Upper lobe of left lung (tissue), 6 donors: ENCODE measurements at regions not wholly inside any gene's neighbourhood (a gene's known extent, or its start where the extent isn't known, plus 50 kb on each side); places are given as distances from the start of the nearest gene placed in this dataset.

Source experiments
- ATAC-seq, 2 donors: fragments of 200-7000 bp; cut with Tn5 transposase; one replicate each; pipeline ENCODE4 v1.9.1; 2022; ENCODE audit warnings: mild to moderate bottlenecking in 2 of 2, moderate library complexity in 2 of 2; ENCODE audit not compliant: low FRiP score in 2 of 2
- DNase-seq, 2 donors: peaks; one replicate each; pipeline ENCODE4 v3.0.0-alpha.2; 2019 to 2020
- H3K27ac ChIP-seq, 4 donors: fragments of 200-600 bp; sonication (generic); one replicate each; pipeline ENCODE4 v1.5.1; 2016 to 2019
- H3K27me3 ChIP-seq, 4 donors: fragments of 200-600 bp; sonication (generic); one replicate each; pipeline ENCODE4 v1.5.1; 2017 to 2019
- H3K36me3 ChIP-seq, 4 donors: fragments of 200-600 bp; sonication (generic); one replicate each; pipeline ENCODE4 v1.5.1; 2016 to 2019
- H3K4me1 ChIP-seq, 4 donors: fragments of 200-600 bp; sonication (generic); one replicate each; pipeline ENCODE4 v1.5.1; 2018 to 2019
- H3K4me3 ChIP-seq, 4 donors: fragments of 200-600 bp; sonication (generic); one replicate each; pipeline ENCODE4 v1.5.1; 2017 to 2019; ENCODE audit warnings: mild to moderate bottlenecking in 2 of 4, moderate library complexity in 1 of 4
- H3K9me3 ChIP-seq, 4 donors: fragments of 200-600 bp; sonication (generic); one replicate each; pipeline ENCODE4 v1.5.1; 2018 to 2019
- EP300 ChIP-seq, 4 donors: sonication (generic); formaldehyde crosslinking; IDR thresholded peaks; one replicate each; pipeline ENCODE4 v1.5.1; 2017; ENCODE audit warnings: antibody characterized with exemption in 4 of 4, control low read depth in 2 of 4
- POLR2A ChIP-seq, 4 donors: fragments of 450-650 bp; IDR thresholded peaks; one replicate each; pipeline ENCODE4 v1.5.1; 2016 to 2017; ENCODE audit warnings: antibody characterized with exemption in 4 of 4, mild to moderate bottlenecking in 2 of 4
- POLR2AphosphoS5 ChIP-seq, 2 donors: sonication (generic); formaldehyde crosslinking; IDR thresholded peaks; one replicate each; pipeline ENCODE4 v1.5.1; 2017; ENCODE audit warnings: antibody characterized with exemption in 2 of 2
- WGBS, 2 donors: methylation state at CpG; one replicate each; pipeline ENCODE4 v1.1.5; 2017 to 2018; 5-methylcytosine and 5-hydroxymethylcytosine counted together
- TF ChIP-seq, protein P1 (sequence below), 6 experiments: fragments of 450-650 bp in 4 of 6; fragments of 200-600 bp in 2 of 6; sonication (generic) in 2 of 6; IDR thresholded peaks; one replicate each; pipeline ENCODE4 v1.5.1; 2016 to 2019; ENCODE audit warnings: antibody characterized with exemption in 6 of 6
- donor health status: DM: no; HTN: no; CAD: no; lungs with moderate emphysema.
- donor health status: DM: no; HTN: yes; CAD: no; lungs with severe emphysema.

DNA sequence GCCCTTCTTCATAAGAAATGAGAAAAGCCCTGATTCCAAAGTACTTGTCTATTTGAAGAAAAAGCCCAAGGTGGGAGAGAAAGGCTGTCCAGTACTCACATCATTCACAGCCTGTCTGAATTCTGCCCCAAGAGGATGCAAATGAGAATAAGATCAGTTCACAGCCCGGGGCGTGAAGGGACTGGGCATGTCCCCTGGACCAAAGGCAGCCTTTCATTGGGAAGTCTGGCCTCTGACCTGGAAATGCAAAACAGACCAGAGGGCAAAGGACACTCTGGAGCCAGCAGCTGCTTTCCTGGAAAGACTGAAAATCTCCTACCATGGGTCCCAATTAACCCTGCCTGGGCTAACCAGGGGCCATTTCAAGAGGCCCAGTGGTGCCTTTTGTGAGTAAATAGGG lies 191.2 kb upstream of the PELI2 start:
- Histone ChIP-seq H3K9me3 (no peaks in the 10 kb centered on the region), H3K36me3 (no peaks in the 10 kb centered on the region), H3K27ac (no peak overlapping the region), H3K4me3 (no peak overlapping the region), H3K4me1 (peaks cover 0 to 3% (median 0%) of the 10 kb centered on the region in 4 donors), H3K27me3 (no peaks in the 10 kb centered on the region)
- no peak for ATAC-seq
- 78 to 83% methylated on average over 2 of the region's 2 CpGs for WGBS, 2 donors
- no peak for TF ChIP-seq POLR2A (IDR thresholded peaks at IDR 0.05)
- no peak for TF ChIP-seq EP300 (IDR thresholded peaks at IDR 0.05)
- no peak for TF ChIP-seq POLR2AphosphoS5 (IDR thresholded peaks at IDR 0.05)
- TF ChIP-seq, protein P1, sequence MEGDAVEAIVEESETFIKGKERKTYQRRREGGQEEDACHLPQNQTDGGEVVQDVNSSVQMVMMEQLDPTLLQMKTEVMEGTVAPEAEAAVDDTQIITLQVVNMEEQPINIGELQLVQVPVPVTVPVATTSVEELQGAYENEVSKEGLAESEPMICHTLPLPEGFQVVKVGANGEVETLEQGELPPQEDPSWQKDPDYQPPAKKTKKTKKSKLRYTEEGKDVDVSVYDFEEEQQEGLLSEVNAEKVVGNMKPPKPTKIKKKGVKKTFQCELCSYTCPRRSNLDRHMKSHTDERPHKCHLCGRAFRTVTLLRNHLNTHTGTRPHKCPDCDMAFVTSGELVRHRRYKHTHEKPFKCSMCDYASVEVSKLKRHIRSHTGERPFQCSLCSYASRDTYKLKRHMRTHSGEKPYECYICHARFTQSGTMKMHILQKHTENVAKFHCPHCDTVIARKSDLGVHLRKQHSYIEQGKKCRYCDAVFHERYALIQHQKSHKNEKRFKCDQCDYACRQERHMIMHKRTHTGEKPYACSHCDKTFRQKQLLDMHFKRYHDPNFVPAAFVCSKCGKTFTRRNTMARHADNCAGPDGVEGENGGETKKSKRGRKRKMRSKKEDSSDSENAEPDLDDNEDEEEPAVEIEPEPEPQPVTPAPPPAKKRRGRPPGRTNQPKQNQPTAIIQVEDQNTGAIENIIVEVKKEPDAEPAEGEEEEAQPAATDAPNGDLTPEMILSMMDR (IDR thresholded peaks at IDR 0.05), result no peak
- no peak for DNase-seq

DNA sequence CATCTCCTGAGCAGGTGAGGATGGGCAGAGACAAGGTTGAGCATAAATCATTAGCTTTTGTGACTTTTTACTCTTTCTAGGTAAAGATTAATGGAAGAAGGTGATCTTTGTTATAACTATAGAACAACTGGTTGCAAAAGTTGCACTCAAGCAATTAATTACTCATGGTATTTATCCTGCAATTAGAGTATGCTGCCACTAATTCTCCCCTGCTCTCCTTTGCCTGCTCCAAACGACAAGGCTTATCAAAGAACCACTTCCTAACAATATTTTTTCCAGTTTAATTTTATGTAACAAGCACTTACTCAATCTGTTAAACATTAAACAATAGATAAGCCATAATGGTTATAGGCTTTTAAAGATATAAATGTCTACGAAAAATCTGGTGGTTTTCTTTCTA lies 189.9 kb upstream of the PELI2 start:
- WGBS, 2 donors, result 40% methylated on average over 2 of the region's 2 CpGs
- TF ChIP-seq EP300 (IDR thresholded peaks at IDR 0.05) (no peak), POLR2AphosphoS5 (IDR thresholded peaks at IDR 0.05) (no peak), POLR2A (IDR thresholded peaks at IDR 0.05) (no peak)
- TF ChIP-seq, protein P1 (IDR thresholded peaks at IDR 0.05), result no peak
- no peak for ATAC-seq
- H3K9me3 ChIP-seq, result no peaks in the 10 kb centered on the region
- no peaks in the 10 kb centered on the region for H3K36me3 ChIP-seq
- H3K27ac ChIP-seq, result no peak overlapping the region
- no peak overlapping the region for H3K4me3 ChIP-seq
- peaks cover 0 to 3% (median 0%) of the 10 kb centered on the region in 4 donors for H3K4me1 ChIP-seq
- H3K27me3 ChIP-seq, result no peaks in the 10 kb centered on the region
- no peak for DNase-seq

DNA sequence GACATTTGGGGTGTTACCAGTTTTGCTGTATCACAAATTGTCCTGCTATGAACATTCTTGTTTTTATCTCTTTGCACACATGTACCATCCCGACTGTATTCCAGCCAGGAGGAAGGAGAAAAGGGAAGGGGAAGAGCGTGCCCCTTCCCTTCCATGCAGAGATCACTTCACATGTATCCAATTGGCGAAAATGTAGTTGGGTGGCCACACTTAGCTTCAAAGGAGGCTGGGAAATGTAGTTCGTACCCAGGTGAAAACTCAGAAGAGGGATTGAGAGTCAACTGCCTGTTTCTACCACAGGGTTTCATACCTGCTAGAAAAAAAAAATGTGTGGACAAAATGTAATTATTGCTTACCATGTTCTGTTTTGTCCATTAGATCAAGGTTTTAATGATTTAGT lies 189.1 kb upstream of the PELI2 start:
- no peak for ATAC-seq
- no peaks in the 10 kb centered on the region for H3K36me3 ChIP-seq
- peaks cover 0 to 3% (median 0%) of the 10 kb centered on the region in 4 donors for H3K4me1 ChIP-seq
- H3K4me3 ChIP-seq, result no peak overlapping the region
- peaks cover 0 to 5% (median 4%) of the 10 kb centered on the region in 4 donors for H3K9me3 ChIP-seq
- no peak for TF ChIP-seq POLR2A (IDR thresholded peaks at IDR 0.05)
- 70 to 72% methylated on average over 4 of the region's 4 CpGs for WGBS, 2 donors
- no peak overlapping the region for H3K27ac ChIP-seq
- no peak for DNase-seq
- H3K27me3 ChIP-seq, result no peaks in the 10 kb centered on the region

DNA sequence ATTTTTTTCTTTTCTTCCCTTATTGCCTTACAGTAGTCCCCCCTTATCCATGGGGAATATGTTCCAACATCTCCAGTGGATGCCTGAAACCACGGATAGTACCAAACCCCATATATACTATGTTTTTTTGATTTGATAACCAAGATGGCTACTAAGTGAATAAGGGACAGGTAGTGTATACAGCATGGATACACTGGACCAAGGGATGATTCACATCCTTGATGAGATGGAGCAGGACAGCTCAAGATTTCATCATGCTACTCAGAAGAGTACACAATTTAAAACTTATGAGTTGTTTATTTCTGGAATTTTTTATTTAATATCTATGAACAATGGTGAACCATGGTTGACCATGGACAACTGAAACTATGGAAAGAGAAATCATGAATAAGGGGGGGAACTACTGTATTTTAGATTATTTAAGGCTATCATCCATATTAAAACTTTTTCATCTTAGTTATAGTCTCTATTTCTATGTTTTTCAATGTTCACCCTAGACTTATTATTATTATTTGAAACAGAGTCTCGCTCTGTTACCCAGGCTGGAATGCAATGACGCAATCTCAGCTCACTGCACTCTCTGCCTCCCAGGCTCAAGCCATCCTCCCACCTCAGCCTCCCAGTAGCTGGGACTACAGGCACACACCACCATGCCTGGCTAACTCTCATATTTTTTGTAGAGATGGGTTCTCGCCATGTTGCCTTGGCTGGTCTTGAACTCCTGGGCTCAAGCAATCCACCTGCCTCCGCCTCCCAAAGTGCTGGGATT lies 188.0 kb upstream of the PELI2 start:
- ATAC-seq (no peak), DNase-seq (no peak)
- WGBS, 2 donors, result 90 to 97% methylated on average over 5 of the region's 5 CpGs
- Histone ChIP-seq H3K4me1 (peaks cover 0 to 3% (median 0%) of the 10 kb centered on the region in 4 donors), H3K4me3 (no peak overlapping the region), H3K9me3 (peaks cover 0 to 7% (median 4%) of the 10 kb centered on the region in 4 donors), H3K27me3 (no peaks in the 10 kb centered on the region), H3K27ac (no peak overlapping the region), H3K36me3 (no peaks in the 10 kb centered on the region)
- TF ChIP-seq EP300 (IDR thresholded peaks at IDR 0.05) (no peak), POLR2AphosphoS5 (IDR thresholded peaks at IDR 0.05) (no peak), POLR2A (IDR thresholded peaks at IDR 0.05) (no peak)
- TF ChIP-seq, protein P1 (IDR thresholded peaks at IDR 0.05), result no peak

DNA sequence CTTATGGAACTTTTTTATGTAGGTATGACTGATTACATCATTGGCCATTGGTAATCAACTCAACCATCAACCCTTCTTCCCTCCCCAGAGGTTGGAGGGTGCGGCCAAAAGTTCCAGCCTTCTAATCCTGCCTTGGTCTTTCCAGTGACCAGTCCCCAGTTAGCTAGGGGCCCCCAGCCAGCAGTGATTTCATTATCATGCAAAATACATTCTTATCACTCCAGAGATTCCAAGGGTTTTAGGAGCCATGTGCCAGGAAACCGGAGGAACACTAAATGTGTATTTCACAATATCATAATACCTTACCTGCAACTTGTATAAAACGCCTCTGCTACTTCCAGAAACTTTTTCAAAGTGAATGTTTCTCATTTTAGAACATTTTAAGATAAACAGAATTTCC lies 181.5 kb upstream of the PELI2 start:
- ATAC-seq (no peak), DNase-seq (no peak)
- Histone ChIP-seq H3K27ac (no peak overlapping the region), H3K36me3 (no peaks in the 10 kb centered on the region), H3K4me1 (no peaks in the 10 kb centered on the region), H3K9me3 (peaks cover 0 to 7% (median 4%) of the 10 kb centered on the region in 4 donors), H3K27me3 (no peaks in the 10 kb centered on the region), H3K4me3 (no peak overlapping the region)
- TF ChIP-seq POLR2AphosphoS5 (IDR thresholded peaks at IDR 0.05) (no peak), POLR2A (IDR thresholded peaks at IDR 0.05) (no peak), EP300 (IDR thresholded peaks at IDR 0.05) (no peak)
- TF ChIP-seq, protein P1 (IDR thresholded peaks at IDR 0.05), result no peak
- 70 to 72% methylated on average over 3 of the region's 3 CpGs for WGBS, 2 donors
